Hepatocyte (in vitro differentiated cells): ENCODE measurements at regions not wholly inside any gene's neighbourhood (a gene's known extent, or its start where the extent isn't known, plus 50 kb on each side); places are given as distances from the start of the nearest gene placed in this dataset.

Experiments used
- DNase-seq: peaks from one replicate; pipeline ENCODE4 v3.0.0-alpha.2; 2016; ENCODE audit warnings: low spot score
- H2AFZ ChIP-seq: fragments of 200-600 bp; sonication (generic); 2 replicates; pipeline ENCODE4 v1.6.0; 2016; ENCODE audit warnings: antibody characterized with exemption, mild to moderate bottlenecking
- H3K27ac ChIP-seq: fragments of 200-600 bp; sonication (generic); 2 replicates; pipeline ENCODE4 v1.5.1; 2016; ENCODE audit warnings: mild to moderate bottlenecking
- H3K27me3 ChIP-seq: fragments of 200-600 bp; sonication (generic); 2 replicates; pipeline ENCODE4 v1.6.1; 2016
- H3K36me3 ChIP-seq: fragments of 200-600 bp; sonication (generic); replicated peaks from 2 replicates; pipeline ENCODE4 v1.5.1; 2016; ENCODE audit warnings: low read depth; ENCODE audit not compliant: insufficient read depth
- H3K4me1 ChIP-seq: fragments of 200-600 bp; sonication (generic); 2 replicates; pipeline ENCODE4 v1.5.1; 2016; ENCODE audit warnings: mild to moderate bottlenecking, moderate library complexity; ENCODE audit not compliant: insufficient read depth
- H3K4me2 ChIP-seq: fragments of 200-600 bp; sonication (generic); 2 replicates; pipeline ENCODE4 v1.6.0; 2016
- H3K4me3 ChIP-seq: fragments of 200-600 bp; sonication (generic); 2 replicates; pipeline ENCODE4 v1.5.1; 2016; ENCODE audit warnings: mild to moderate bottlenecking
- H3K79me2 ChIP-seq: fragments of 200-600 bp; sonication (generic); 2 replicates; pipeline ENCODE4 v1.6.0; 2017; ENCODE audit warnings: mild to moderate bottlenecking
- H3K9me2 ChIP-seq: fragments of 200-600 bp; sonication (generic); replicated peaks from 2 replicates; pipeline ENCODE4 v1.6.0; 2017; ENCODE audit warnings: mild to moderate bottlenecking; ENCODE audit not compliant: insufficient read depth
- H3K9me3 ChIP-seq: fragments of 200-600 bp; sonication (generic); 2 replicates; pipeline ENCODE4 v1.5.1; 2016; ENCODE audit warnings: low read depth, mild to moderate bottlenecking
- H4K20me1 ChIP-seq: fragments of 200-600 bp; sonication (generic); 2 replicates; pipeline ENCODE4 v1.6.0; 2016; ENCODE audit warnings: mild to moderate bottlenecking; ENCODE audit not compliant: insufficient read depth, poor library complexity, severe bottlenecking
- CTCF ChIP-seq: fragments of 200-600 bp; sonication (generic); IDR thresholded peaks from 2 replicates; pipeline ENCODE4 v1.5.1; 2016; ENCODE audit warnings: antibody characterized with exemption, mild to moderate bottlenecking; ENCODE audit not compliant: poor library complexity
- EZH2 ChIP-seq: fragments of 200-600 bp; sonication (generic); IDR thresholded peaks from 2 replicates; pipeline ENCODE4 v1.6.1; 2016; ENCODE audit warnings: antibody characterized with exemption, mild to moderate bottlenecking, borderline replicate concordance
- EZH2phosphoT487 ChIP-seq: fragments of 200-600 bp; sonication (generic); IDR thresholded peaks from one replicate; pipeline ENCODE4 v1.6.1; 2018; ENCODE audit warnings: antibody characterized with exemption, mild to moderate bottlenecking, low read depth, moderate library complexity; ENCODE audit not compliant: unreplicated experiment, severe bottlenecking
- WGBS: methylation state at CpG from one replicate; pipeline ENCODE4 v1.1.6; 2016; ENCODE audit warnings: low lambda C conversion rate; ENCODE audit errors: missing lambda C conversion rate; 5-methylcytosine and 5-hydroxymethylcytosine counted together

- no peaks in the 10 kb centered on the region for H3K79me2 ChIP-seq
- H4K20me1 ChIP-seq: no peaks in the 10 kb centered on the region
- no peaks in the 10 kb centered on the region for H3K36me3 ChIP-seq
- TF ChIP-seq EZH2: no peak
- TF ChIP-seq CTCF: no peak
- no peak for TF ChIP-seq EZH2phosphoT487
- no peak overlapping the region for H2AFZ ChIP-seq
- H3K4me2 ChIP-seq: no peak overlapping the region
- WGBS: 61% methylated on average over 3 of the region's 3 CpGs
- H3K9me2 ChIP-seq: no peaks in the 10 kb centered on the region
- H3K9me3 ChIP-seq: no peaks in the 10 kb centered on the region
- H3K27ac ChIP-seq: no peak overlapping the region
- H3K4me1 ChIP-seq: no peaks in the 10 kb centered on the region
- H3K27me3 ChIP-seq: no peaks in the 10 kb centered on the region
- peak; percentile 5 for DNase-seq
- no peak overlapping the region for H3K4me3 ChIP-seq
These were observed 459.6 kb downstream of the UTRN start for GRCh38 chr6:144744720-144745119.

- Histone ChIP-seq H2AFZ (no peak overlapping the region), H3K4me3 (no peak overlapping the region), H3K9me2 (no peaks in the 10 kb centered on the region), H3K27ac (no peak overlapping the region), H3K36me3 (no peaks in the 10 kb centered on the region), H3K79me2 (no peaks in the 10 kb centered on the region), H3K4me2 (no peak overlapping the region), H4K20me1 (no peaks in the 10 kb centered on the region), H3K4me1 (no peaks in the 10 kb centered on the region), H3K27me3 (no peaks in the 10 kb centered on the region), H3K9me3 (no peaks in the 10 kb centered on the region)
- no peak for DNase-seq
- no peak for TF ChIP-seq EZH2phosphoT487
- TF ChIP-seq EZH2: no peak
- TF ChIP-seq CTCF: no peak
- 74% methylated on average over 3 of the region's 3 CpGs for WGBS
These were observed 460.3 kb downstream of the UTRN start for GRCh38 chr6:144745439-144745838.

GRCh38 chr6:144746902-144747469, 461.9 kb downstream of the UTRN start:
- TF ChIP-seq CTCF: no peak
- no peak for TF ChIP-seq EZH2phosphoT487
- no peak for TF ChIP-seq EZH2
- no peaks in the 10 kb centered on the region for H3K27me3 ChIP-seq
- no peaks in the 10 kb centered on the region for H3K4me1 ChIP-seq
- H3K4me3 ChIP-seq: no peak overlapping the region
- no peaks in the 10 kb centered on the region for H4K20me1 ChIP-seq
- WGBS: 92% methylated on average over 1 of the region's 1 CpG
- no peak for DNase-seq
- no peaks in the 10 kb centered on the region for H3K36me3 ChIP-seq
- H3K9me3 ChIP-seq: no peaks in the 10 kb centered on the region
- no peak overlapping the region for H2AFZ ChIP-seq
- no peaks in the 10 kb centered on the region for H3K79me2 ChIP-seq
- no peak overlapping the region for H3K27ac ChIP-seq
- H3K4me2 ChIP-seq: no peak overlapping the region
- H3K9me2 ChIP-seq: no peaks in the 10 kb centered on the region

GRCh38 chr6:144749263-144749662, 464.1 kb downstream of the UTRN start:
- no peak for TF ChIP-seq CTCF
- TF ChIP-seq EZH2: no peak
- TF ChIP-seq EZH2phosphoT487: no peak
- no peaks in the 10 kb centered on the region for H3K27me3 ChIP-seq
- no peak overlapping the region for H3K4me3 ChIP-seq
- no peak for DNase-seq
- no peak overlapping the region for H3K4me2 ChIP-seq
- no peaks in the 10 kb centered on the region for H3K9me3 ChIP-seq
- H3K27ac ChIP-seq: no peak overlapping the region
- H3K79me2 ChIP-seq: no peaks in the 10 kb centered on the region
- WGBS: 84% methylated on average over 3 of the region's 3 CpGs
- no peaks in the 10 kb centered on the region for H4K20me1 ChIP-seq
- no peaks in the 10 kb centered on the region for H3K4me1 ChIP-seq
- H3K9me2 ChIP-seq: no peaks in the 10 kb centered on the region
- no peaks in the 10 kb centered on the region for H3K36me3 ChIP-seq
- no peak overlapping the region for H2AFZ ChIP-seq
